Neural cell (in vitro differentiated cells): ENCODE measurements at regions not wholly inside any gene's neighbourhood (a gene's known extent, or its start where the extent isn't known, plus 50 kb on each side); places are given as distances from the start of the nearest gene placed in this dataset.

Source experiments
- H2AFZ ChIP-seq: fragments of 200-600, 300-800 bp; sonication (generic), shearing (Covaris generic); 2 replicates; pipeline ENCODE4 v1.6.0; 2014; ENCODE audit warnings: low read depth, mild to moderate bottlenecking, antibody characterized with exemption, low read length, moderate library complexity
- H3F3A ChIP-seq: fragments of 200-600 bp; shearing (Covaris generic); 2 replicates; pipeline ENCODE4 v1.6.1; 2016; ENCODE audit warnings: mild to moderate bottlenecking, moderate library complexity, mixed read lengths, antibody characterized with exemption, low read length; ENCODE audit not compliant: insufficient read depth, poor library complexity, severe bottlenecking
- H3K27ac ChIP-seq: fragments of 200-600, 300-800 bp; sonication (generic), shearing (Covaris generic); 2 replicates; pipeline ENCODE4 v1.5.1; 2014; ENCODE audit warnings: mild to moderate bottlenecking, low read length, moderate library complexity
- H3K27me3 ChIP-seq: fragments of 300-800, 200-600 bp; sonication (generic), shearing (Covaris generic); 2 replicates; pipeline ENCODE4 v1.6.0; 2014; ENCODE audit warnings: mild to moderate bottlenecking, low read depth, low read length, moderate library complexity; ENCODE audit not compliant: insufficient read depth
- H3K36me3 ChIP-seq: fragments of 300-800, 200-600 bp; sonication (generic), shearing (Covaris generic); 2 replicates; pipeline ENCODE4 v1.5.1; 2014; ENCODE audit warnings: mild to moderate bottlenecking, antibody characterized with exemption, low read length, moderate library complexity; ENCODE audit not compliant: insufficient read depth
- H3K4me2 ChIP-seq: fragments of 300-800, 200-600 bp; sonication (generic), shearing (Covaris generic); 2 replicates; pipeline ENCODE4 v1.6.0; 2014; ENCODE audit warnings: mild to moderate bottlenecking, low read length
- H3K4me3 ChIP-seq: fragments of 300-800, 200-600 bp; sonication (generic), shearing (Covaris generic); 2 replicates; pipeline ENCODE4 v1.5.1; 2014; ENCODE audit warnings: mild to moderate bottlenecking, low read length, moderate library complexity
- H3K79me2 ChIP-seq: fragments of 200-600 bp; shearing (Covaris generic); replicated peaks from 2 replicates; pipeline ENCODE4 v1.6.0; 2014; ENCODE audit warnings: mild to moderate bottlenecking, low read length, moderate library complexity; ENCODE audit not compliant: insufficient read depth
- H3K9ac ChIP-seq: fragments of 300-800, 200-600 bp; sonication (generic), shearing (Covaris generic); 2 replicates; pipeline ENCODE4 v1.6.1; 2016; ENCODE audit warnings: mild to moderate bottlenecking, low read length, mixed read lengths
- H3K9me2 ChIP-seq: fragments of 200-600 bp; shearing (Covaris generic); 2 replicates; pipeline ENCODE4 v1.6.1; 2016; ENCODE audit warnings: mild to moderate bottlenecking, low read length, mixed read lengths; ENCODE audit not compliant: insufficient read depth
- H3K9me3 ChIP-seq: fragments of 200-600, 300-800 bp; sonication (generic), shearing (Covaris generic); 2 replicates; pipeline ENCODE4 v1.6.1; 2016; ENCODE audit warnings: mild to moderate bottlenecking, mixed run types, low read length, moderate library complexity, mixed read lengths
- H4K20me1 ChIP-seq: fragments of 200-600 bp; shearing (Covaris generic); 2 replicates; pipeline ENCODE4 v1.6.1; 2016; ENCODE audit warnings: mild to moderate bottlenecking, mixed run types; ENCODE audit not compliant: insufficient read depth
- CTCF ChIP-seq: fragments of 450-650 bp; IDR thresholded peaks from 2 replicates; pipeline ENCODE4 v1.5.1; 2014; ENCODE audit warnings: antibody characterized with exemption, mild to moderate bottlenecking, moderate library complexity; ENCODE audit not compliant: poor library complexity, severe bottlenecking
- EP300 ChIP-seq: fragments of 450-650 bp; conservative IDR thresholded peaks from 2 replicates; pipeline ENCODE4 v1.6.1; 2014; ENCODE audit warnings: antibody characterized with exemption, mild to moderate bottlenecking, moderate library complexity; ENCODE audit not compliant: poor library complexity, severe bottlenecking
- EZH2 ChIP-seq: fragments of 200-600, 300-800 bp; shearing (Covaris generic), sonication (generic); IDR thresholded peaks from 2 replicates; pipeline ENCODE4 v1.6.1; 2014; ENCODE audit warnings: antibody characterized with exemption, low read length, borderline replicate concordance, mild to moderate bottlenecking; ENCODE audit not compliant: insufficient read depth, poor library complexity, severe bottlenecking
- MXI1 ChIP-seq: fragments of 450-650 bp; conservative IDR thresholded peaks from 2 replicates; pipeline ENCODE4 v1.6.1; 2014; ENCODE audit warnings: antibody characterized with exemption, mild to moderate bottlenecking; ENCODE audit not compliant: poor library complexity, severe bottlenecking
- POLR2AphosphoS5 ChIP-seq: IDR thresholded peaks from 2 replicates; pipeline ENCODE4 v1.6.1; 2012
- RAD21 ChIP-seq: fragments of 450-650 bp; conservative IDR thresholded peaks from 2 replicates; pipeline ENCODE4 v1.6.1; 2014; ENCODE audit warnings: antibody characterized with exemption, mild to moderate bottlenecking, moderate library complexity
- TAF1 ChIP-seq: IDR thresholded peaks from 2 replicates; pipeline ENCODE4 v1.6.1; 2012; ENCODE audit warnings: low read depth
- TF ChIP-seq, protein P1 (sequence below): IDR thresholded peaks from 2 replicates; pipeline ENCODE4 v1.6.1; 2012; ENCODE audit warnings: borderline replicate concordance

DNA sequence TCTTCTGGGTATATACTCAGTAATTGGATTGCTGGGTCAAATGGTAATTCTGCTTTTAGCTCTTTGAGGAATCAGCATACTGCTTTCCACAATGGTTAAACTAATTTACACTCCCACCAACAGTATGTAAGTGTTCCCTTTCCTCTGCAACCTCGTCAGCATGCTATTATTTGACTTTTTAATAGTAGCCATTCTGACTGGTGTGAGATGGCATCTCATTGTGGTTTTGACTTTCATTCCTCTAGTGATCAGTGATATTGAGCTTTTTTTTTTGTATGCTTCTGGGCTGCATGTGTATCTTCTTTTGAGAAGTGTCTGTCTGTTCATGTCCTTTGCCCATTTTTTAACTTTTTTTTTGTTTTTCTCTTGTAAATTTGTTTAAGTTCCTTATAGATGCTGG lies 279.4 kb downstream of the PTGER3 start:
- H3K27ac ChIP-seq, result no peak overlapping the region
- H3F3A ChIP-seq, result no peaks in the 10 kb centered on the region

DNA sequence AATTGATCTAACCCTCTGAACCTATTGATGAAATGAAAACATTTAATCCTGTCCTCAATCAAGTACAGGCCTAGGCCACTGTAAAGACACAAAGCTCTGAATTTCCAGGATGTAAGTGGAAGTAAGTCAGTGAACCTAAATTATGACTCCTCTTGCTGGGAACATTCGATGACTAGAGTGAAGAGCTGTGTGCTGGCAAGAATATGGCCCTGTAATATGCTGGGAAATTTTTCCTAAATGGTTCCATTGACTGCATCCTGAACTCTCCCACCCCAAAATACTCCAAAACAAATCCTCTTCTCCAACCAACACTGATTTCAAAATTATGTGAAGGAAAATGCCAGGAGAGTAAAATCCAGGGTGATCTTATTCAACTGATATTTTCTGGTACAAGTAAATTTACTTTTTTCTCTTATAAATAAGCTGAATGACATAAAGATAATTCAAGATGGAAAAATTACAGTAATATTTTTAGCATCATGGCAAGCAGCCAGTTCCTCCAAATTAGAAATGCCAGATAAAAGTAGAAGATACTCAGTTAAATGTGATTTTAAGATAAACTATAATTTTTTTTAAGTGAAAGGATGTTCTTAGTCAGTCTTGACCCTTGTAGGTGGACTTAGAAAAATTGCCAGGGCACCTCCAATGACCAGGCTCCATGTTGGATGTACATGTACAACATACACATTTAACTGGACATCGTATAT lies 269.4 kb downstream of the PTGER3 start:
- Histone ChIP-seq H3K9ac (no peak overlapping the region), H3K4me3 (no peak overlapping the region), H3K9me2 (no peaks in the 10 kb centered on the region), H3K4me2 (no peak overlapping the region), H3K27me3 (no peaks in the 10 kb centered on the region), H3K27ac (no peak overlapping the region), H3K79me2 (no peaks in the 10 kb centered on the region), H3K36me3 (no peaks in the 10 kb centered on the region), H4K20me1 (no peaks in the 10 kb centered on the region), H3K9me3 (no peaks in the 10 kb centered on the region), H3F3A (no peaks in the 10 kb centered on the region), H2AFZ (no peak overlapping the region)
- no peak for TF ChIP-seq CTCF

More for the DNA sequence above, 279.4 kb downstream of the PTGER3 start:
- no peaks in the 10 kb centered on the region for H3K79me2 ChIP-seq
- TF ChIP-seq MXI1, result no peak
- TF ChIP-seq EP300, result no peak
- TF ChIP-seq RAD21, result no peak
- no peak for TF ChIP-seq CTCF
- no peak for TF ChIP-seq TAF1
- TF ChIP-seq EZH2, result no peak
- TF ChIP-seq, protein P1, sequence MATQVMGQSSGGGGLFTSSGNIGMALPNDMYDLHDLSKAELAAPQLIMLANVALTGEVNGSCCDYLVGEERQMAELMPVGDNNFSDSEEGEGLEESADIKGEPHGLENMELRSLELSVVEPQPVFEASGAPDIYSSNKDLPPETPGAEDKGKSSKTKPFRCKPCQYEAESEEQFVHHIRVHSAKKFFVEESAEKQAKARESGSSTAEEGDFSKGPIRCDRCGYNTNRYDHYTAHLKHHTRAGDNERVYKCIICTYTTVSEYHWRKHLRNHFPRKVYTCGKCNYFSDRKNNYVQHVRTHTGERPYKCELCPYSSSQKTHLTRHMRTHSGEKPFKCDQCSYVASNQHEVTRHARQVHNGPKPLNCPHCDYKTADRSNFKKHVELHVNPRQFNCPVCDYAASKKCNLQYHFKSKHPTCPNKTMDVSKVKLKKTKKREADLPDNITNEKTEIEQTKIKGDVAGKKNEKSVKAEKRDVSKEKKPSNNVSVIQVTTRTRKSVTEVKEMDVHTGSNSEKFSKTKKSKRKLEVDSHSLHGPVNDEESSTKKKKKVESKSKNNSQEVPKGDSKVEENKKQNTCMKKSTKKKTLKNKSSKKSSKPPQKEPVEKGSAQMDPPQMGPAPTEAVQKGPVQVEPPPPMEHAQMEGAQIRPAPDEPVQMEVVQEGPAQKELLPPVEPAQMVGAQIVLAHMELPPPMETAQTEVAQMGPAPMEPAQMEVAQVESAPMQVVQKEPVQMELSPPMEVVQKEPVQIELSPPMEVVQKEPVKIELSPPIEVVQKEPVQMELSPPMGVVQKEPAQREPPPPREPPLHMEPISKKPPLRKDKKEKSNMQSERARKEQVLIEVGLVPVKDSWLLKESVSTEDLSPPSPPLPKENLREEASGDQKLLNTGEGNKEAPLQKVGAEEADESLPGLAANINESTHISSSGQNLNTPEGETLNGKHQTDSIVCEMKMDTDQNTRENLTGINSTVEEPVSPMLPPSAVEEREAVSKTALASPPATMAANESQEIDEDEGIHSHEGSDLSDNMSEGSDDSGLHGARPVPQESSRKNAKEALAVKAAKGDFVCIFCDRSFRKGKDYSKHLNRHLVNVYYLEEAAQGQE, result no peak
- no peak for TF ChIP-seq POLR2AphosphoS5
- H3K9me2 ChIP-seq, result no peaks in the 10 kb centered on the region
- no peak overlapping the region for H3K4me2 ChIP-seq
- no peak overlapping the region for H3K9ac ChIP-seq
- no peak overlapping the region for H2AFZ ChIP-seq
- H3K4me3 ChIP-seq, result no peak overlapping the region
- H3K36me3 ChIP-seq, result no peaks in the 10 kb centered on the region
- no peaks in the 10 kb centered on the region for H3K9me3 ChIP-seq
- no peaks in the 10 kb centered on the region for H3K27me3 ChIP-seq
- H4K20me1 ChIP-seq, result no peaks in the 10 kb centered on the region
